ENCODE measurements at regions not wholly inside any gene's neighbourhood (a gene's known extent, or its start where the extent isn't known, plus 50 kb on each side); places are given as distances from the start of the nearest gene placed in this dataset.

GRCh38 chr11:13068211-13068610 lies 59.1 kb downstream of the RASSF10 start:
- DNase-seq (no peak), ATAC-seq (ENCODE audit: low read depth) (no peak)
- Histone ChIP-seq H3K79me1 (ENCODE audit: low read depth in 1 of 2, low read length in 2 of 2) (no peaks in the 10 kb centered on the region), H2AFZ (replicated peaks; ENCODE audit: low read length, poor library complexity) (no peak overlapping the region), H2BK15ac (ENCODE audit: low read depth, low read length) (no peak overlapping the region), H3K23ac (ENCODE audit: low read depth, low read length) (no peak overlapping the region), H3K9me3 (ENCODE audit: control insufficient read depth, insufficient read depth, low read length) (no peaks in the 10 kb centered on the region), H3K27me3 (ENCODE audit: control insufficient read depth, insufficient read depth, low read length) (peaks cover 43% of the 10 kb centered on the region), H3K14ac (replicated peaks; ENCODE audit: low read depth, low read length) (no peak overlapping the region), H3K9me1 (ENCODE audit: insufficient read depth, low read length) (no peaks in the 10 kb centered on the region), H3K27ac (ENCODE audit: insufficient read depth, low read length) (no peak overlapping the region), H3K36me3 (ENCODE audit: control insufficient read depth, insufficient read depth, low read length) (no peaks in the 10 kb centered on the region), H3K4me2 (ENCODE audit: low read depth, low read length) (no peak overlapping the region), H2BK120ac (ENCODE audit: low read depth, low read length) (no peak overlapping the region), H4K91ac (ENCODE audit: insufficient read depth, low read depth, low read length) (no peak overlapping the region), H3K56ac (ENCODE audit: extremely low read depth, insufficient read depth, low read length) (no peak overlapping the region), H3K9ac (ENCODE audit: low read depth, low read length) (no peak overlapping the region), H3K4me1 (ENCODE audit: control insufficient read depth, insufficient read depth, low read length) (no peaks in the 10 kb centered on the region), H4K5ac (ENCODE audit: low read depth, low read length) (no peak overlapping the region), H4K20me1 (ENCODE audit: insufficient read depth, low read length) (no peaks in the 10 kb centered on the region), H3K4me3 (ENCODE audit: insufficient read depth, low read depth, low read length) (no peak overlapping the region), H2BK5ac (ENCODE audit: low read depth, low read length, poor library complexity, severe bottlenecking) (no peak overlapping the region), H2AK9ac (replicated peaks; ENCODE audit: low read depth, low read length, poor library complexity) (no peak overlapping the region), H4K8ac (ENCODE audit: low read depth in 2 of 2, low read length in 2 of 2) (no peak overlapping the region), H3K18ac (ENCODE audit: low read depth, low read length) (no peak overlapping the region), H2BK20ac (ENCODE audit: low read depth, low read length) (no peak overlapping the region), H2AK5ac (ENCODE audit: low read depth, low read length) (no peak overlapping the region), H3K4ac (ENCODE audit: low read depth, low read length) (no peak overlapping the region)
- CTCF ChIA-PET: interaction anchor here (0.6 kb wide), 1 partner anchor 981 kb away, joined by 3 read pairs; no protein-coding TSS in a partner anchor
- intact Hi-C loops (cut with micrococcal nuclease) (no loop called here), dilution Hi-C loops (cut with HindIII; ENCODE audit: low sequenced_read_pairs, unreplicated experiment) (no loop called here), in situ Hi-C loops (cut with MboI; ENCODE audit: low sequenced_read_pairs) (no loop called here)
- TF ChIP-seq RCOR1 (IDR thresholded peaks at IDR 0.05; ENCODE audit: insufficient replicate concordance, low read length) (no peak), ELK1 (IDR thresholded peaks at IDR 0.05; ENCODE audit: borderline replicate concordance, low read depth, low read length) (no peak), FOS (IDR thresholded peaks at IDR 0.05; ENCODE audit: low read depth, low read length) (no peak), MXI1 (IDR thresholded peaks at IDR 0.05; ENCODE audit: borderline replicate concordance, low read depth, low read length) (no peak), SMC3 (IDR thresholded peaks at IDR 0.05; ENCODE audit: low read depth, low read length) (no peak), RFX5 (IDR thresholded peaks at IDR 0.05; ENCODE audit: low read depth, low read length) (no peak), RAD21 (IDR thresholded peaks at IDR 0.05; ENCODE audit: low read length) (no peak), MAFK (IDR thresholded peaks at IDR 0.05; ENCODE audit: low read depth, low read length) (no peak), CHD1 (IDR thresholded peaks at IDR 0.05; ENCODE audit: low read depth, low read length) (no peak), CEBPB (IDR thresholded peaks at IDR 0.05; ENCODE audit: low read depth, low read length) (no peak), USF2 (IDR thresholded peaks at IDR 0.05; ENCODE audit: low read depth, low read length) (no peak)
- WGBS, 2 experiments (ENCODE audit: extremely low coverage in 2 of 2, insufficient read length in 1 of 2): no CpG with 5 or more reads among the region's 1 CpG
- POLR2A ChIA-PET (ENCODE audit: unreplicated experiment): no interaction called here
- no TSS peak for BruUV-seq (replicated peaks)

All from IMR-90 (cell line).